A673 (cell line): ENCODE measurements at regions not wholly inside any gene's neighbourhood (a gene's known extent, or its start where the extent isn't known, plus 50 kb on each side); places are given as distances from the start of the nearest gene placed in this dataset.

Experiments
- BruUV-seq: library from RNA; stranded (reverse); fragments of 400-500 nt; replicated peaks from 2 replicates; lab custom pipeline; 2021; lab: Mats Ljungman, UMichigan
- CTCF ChIA-PET: fragments of 300-600 bp; sonication (Branson Sonifier 250); formaldehyde crosslinking; loops from one replicate; lab custom pipeline; 2022; ENCODE audit warnings: antibody characterized with exemption; lab: Charles Lee
- POLR2A ChIA-PET: fragments of 300-600 bp; sonication (Branson Sonifier 250); formaldehyde crosslinking; loops from one replicate; lab custom pipeline; 2022; ENCODE audit warnings: antibody characterized with exemption; ENCODE audit not compliant: low non-redundant PET; lab: Charles Lee
- DNase-seq: peaks from one replicate; pipeline ENCODE4 v3.0.0-alpha.2; 2015; ENCODE audit warnings: low spot score
- H3K27ac ChIP-seq: fragments of 200-600 bp; sonication (generic); 2 replicates; pipeline ENCODE4 v1.5.1; 2016; ENCODE audit warnings: mixed run types, low read depth, mild to moderate bottlenecking, mixed read lengths, antibody characterized with exemption, low read length; ENCODE audit not compliant: poor library complexity, severe bottlenecking
- H3K27me3 ChIP-seq: fragments of 200-600 bp; sonication (generic); replicated peaks from 2 replicates; pipeline ENCODE4 v1.6.1; 2017; ENCODE audit warnings: mixed run types, low read depth, mild to moderate bottlenecking, mixed read lengths, antibody characterized with exemption, low read length; ENCODE audit not compliant: insufficient read depth, poor library complexity
- H3K36me3 ChIP-seq: fragments of 200-600 bp; sonication (generic); 2 replicates; pipeline ENCODE4 v1.6.1; 2016; ENCODE audit warnings: mixed run types, mild to moderate bottlenecking, mixed read lengths, antibody characterized with exemption, low read length; ENCODE audit not compliant: insufficient read depth, poor library complexity, severe bottlenecking
- H3K4me1 ChIP-seq: fragments of 200-600 bp; sonication (generic); 2 replicates; pipeline ENCODE4 v1.6.1; 2017; ENCODE audit warnings: mixed run types, mild to moderate bottlenecking, mixed read lengths, antibody characterized with exemption, low read length; ENCODE audit not compliant: insufficient read depth, poor library complexity, severe bottlenecking
- H3K4me3 ChIP-seq: fragments of 200-600 bp; sonication (generic); 2 replicates; pipeline ENCODE4 v1.5.1; 2016; ENCODE audit warnings: low read depth, mixed run types, mild to moderate bottlenecking, mixed read lengths, low read length; ENCODE audit not compliant: poor library complexity, severe bottlenecking
- H3K9me3 ChIP-seq: fragments of 200-600 bp; sonication (generic); 2 replicates; pipeline ENCODE4 v1.6.1; 2016; ENCODE audit warnings: mixed run types, low read depth, mild to moderate bottlenecking, mixed read lengths, antibody characterized with exemption, low read length; ENCODE audit not compliant: poor library complexity, severe bottlenecking
- EZH2 ChIP-seq: fragments of 200-600 bp; sonication (generic); IDR thresholded peaks from 2 replicates; pipeline ENCODE4 v1.6.1; 2017; ENCODE audit warnings: borderline replicate concordance, low read depth, mild to moderate bottlenecking, mixed read lengths, antibody characterized with exemption, low read length; ENCODE audit not compliant: poor library complexity, severe bottlenecking
- intact Hi-C: fragments of 100-400 bp; cut with micrococcal nuclease; formaldehyde crosslinking; loops from one replicate; pipeline ENCODE4 v1.10.0; 2022; ENCODE audit not compliant: unreplicated experiment
- TF ChIP-seq, protein P1 (sequence below): fragments of 300-800, 200-600 bp; sonication (generic); conservative IDR thresholded peaks from 2 replicates; pipeline ENCODE4 v1.5.1; 2017; ENCODE audit warnings: low read depth, mild to moderate bottlenecking, antibody characterized with exemption, low read length, moderate library complexity, mixed read lengths

- Histone ChIP-seq H3K9me3 (no peaks in the 10 kb centered on the region), H3K27ac (no peak overlapping the region), H3K36me3 (no peaks in the 10 kb centered on the region), H3K27me3 (no peaks in the 10 kb centered on the region), H3K4me1 (peaks cover 20% of the 10 kb centered on the region), H3K4me3 (no peak overlapping the region)
- ChIA-PET CTCF (no interaction called here), POLR2A (no interaction called here)
- BruUV-seq: no TSS peak
- TF ChIP-seq EZH2: no peak
- TF ChIP-seq, protein P1, sequence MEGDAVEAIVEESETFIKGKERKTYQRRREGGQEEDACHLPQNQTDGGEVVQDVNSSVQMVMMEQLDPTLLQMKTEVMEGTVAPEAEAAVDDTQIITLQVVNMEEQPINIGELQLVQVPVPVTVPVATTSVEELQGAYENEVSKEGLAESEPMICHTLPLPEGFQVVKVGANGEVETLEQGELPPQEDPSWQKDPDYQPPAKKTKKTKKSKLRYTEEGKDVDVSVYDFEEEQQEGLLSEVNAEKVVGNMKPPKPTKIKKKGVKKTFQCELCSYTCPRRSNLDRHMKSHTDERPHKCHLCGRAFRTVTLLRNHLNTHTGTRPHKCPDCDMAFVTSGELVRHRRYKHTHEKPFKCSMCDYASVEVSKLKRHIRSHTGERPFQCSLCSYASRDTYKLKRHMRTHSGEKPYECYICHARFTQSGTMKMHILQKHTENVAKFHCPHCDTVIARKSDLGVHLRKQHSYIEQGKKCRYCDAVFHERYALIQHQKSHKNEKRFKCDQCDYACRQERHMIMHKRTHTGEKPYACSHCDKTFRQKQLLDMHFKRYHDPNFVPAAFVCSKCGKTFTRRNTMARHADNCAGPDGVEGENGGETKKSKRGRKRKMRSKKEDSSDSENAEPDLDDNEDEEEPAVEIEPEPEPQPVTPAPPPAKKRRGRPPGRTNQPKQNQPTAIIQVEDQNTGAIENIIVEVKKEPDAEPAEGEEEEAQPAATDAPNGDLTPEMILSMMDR: no peak
- intact Hi-C loops: no loop called here
- DNase-seq: no peak
These were observed 102.1 kb upstream of the AKR1E2 start for GRCh38 chr10:4723860-4724259.

DNA sequence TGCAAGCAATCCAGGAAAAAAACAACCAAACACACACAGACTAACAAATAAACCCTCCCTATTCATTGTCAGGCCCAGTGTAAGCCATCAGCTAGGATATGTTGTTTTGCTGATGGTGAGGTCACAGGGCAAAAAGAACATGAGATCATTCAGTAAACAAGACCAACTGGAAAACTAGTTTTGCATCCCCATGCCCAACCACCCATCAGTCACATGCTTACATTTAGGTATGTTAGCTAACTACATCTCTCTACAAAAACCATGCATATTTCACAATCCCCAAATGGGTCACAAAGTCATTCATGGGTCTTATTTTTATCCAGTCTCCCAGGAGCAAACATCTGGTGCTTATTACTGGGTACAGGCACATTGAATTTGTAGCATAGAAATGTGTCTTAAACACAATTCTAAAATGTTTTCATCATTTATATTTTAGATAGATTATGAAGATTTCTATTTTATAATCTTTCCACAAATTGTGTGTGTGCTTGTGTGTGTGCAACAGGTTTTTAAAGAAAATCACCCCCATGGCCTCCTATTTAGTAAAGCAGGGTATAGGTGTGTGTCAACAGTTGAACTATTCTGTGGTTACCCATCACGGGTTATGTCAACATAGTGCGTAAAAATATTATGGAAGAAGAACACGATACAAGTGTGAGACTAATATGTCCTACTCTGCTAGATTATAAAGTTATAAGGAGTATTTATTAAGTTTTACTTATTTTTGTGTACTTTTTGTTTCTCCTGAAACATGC, 103.8 kb upstream of the AKR1E2 start:
- Histone ChIP-seq H3K4me3 (no peak overlapping the region), H3K27ac (no peak overlapping the region), H3K4me1 (peaks cover 20% of the 10 kb centered on the region), H3K9me3 (no peaks in the 10 kb centered on the region), H3K36me3 (no peaks in the 10 kb centered on the region), H3K27me3 (no peaks in the 10 kb centered on the region)
- no TSS peak for BruUV-seq
- ChIA-PET CTCF (no interaction called here), POLR2A (no interaction called here)
- intact Hi-C loops: no loop called here
- TF ChIP-seq, protein P1: no peak
- TF ChIP-seq EZH2: no peak
- DNase-seq: no peak

DNA sequence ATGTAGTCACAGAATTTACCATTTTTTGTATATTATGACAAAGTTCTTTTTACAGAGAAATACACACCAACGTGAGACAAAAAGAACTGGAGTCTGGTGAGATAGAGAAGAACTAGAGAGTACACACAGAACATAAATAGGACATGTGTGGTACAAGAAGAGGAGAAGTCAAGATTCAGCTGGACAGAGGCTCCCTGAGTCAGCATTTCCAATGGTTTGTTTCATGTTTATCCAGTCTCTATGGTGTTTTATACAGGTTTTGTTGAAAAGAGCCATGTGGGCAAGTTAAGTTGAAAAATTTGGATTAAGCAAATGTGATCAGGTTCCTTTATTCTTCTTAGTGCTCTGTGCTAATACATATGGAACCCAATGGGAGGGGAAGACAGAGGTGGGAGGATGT, 105.5 kb upstream of the AKR1E2 start:
- ChIA-PET CTCF (no interaction called here), POLR2A (no interaction called here)
- Histone ChIP-seq H3K27ac (no peak overlapping the region), H3K27me3 (no peaks in the 10 kb centered on the region), H3K36me3 (no peaks in the 10 kb centered on the region), H3K4me3 (no peak overlapping the region), H3K9me3 (no peaks in the 10 kb centered on the region), H3K4me1 (peaks cover 13% of the 10 kb centered on the region)
- TF ChIP-seq, protein P1: no peak
- no peak for TF ChIP-seq EZH2
- no TSS peak for BruUV-seq
- no peak for DNase-seq
- intact Hi-C loops: no loop called here
